PC-3 (cell line): ENCODE measurements at regions not wholly inside any gene's neighbourhood (a gene's known extent, or its start where the extent isn't known, plus 50 kb on each side); places are given as distances from the start of the nearest gene placed in this dataset.

ENCODE experiments used
- ATAC-seq: fragments of 200-7000 bp; cut with Tn5 transposase; 2 replicates; pipeline ENCODE4 v1.9.1; 2020; ENCODE audit warnings: mild to moderate bottlenecking, moderate library complexity
- BruUV-seq: library from RNA; stranded (reverse); fragments of 400-500 nt; replicated peaks from 2 replicates; lab custom pipeline; 2021; lab: Mats Ljungman, UMichigan
- CTCF ChIA-PET: fragments of 300-600 bp; sonication (Branson Sonifier 250); formaldehyde crosslinking; loops from one replicate; lab custom pipeline; 2022; ENCODE audit warnings: antibody characterized with exemption; lab: Charles Lee
- POLR2A ChIA-PET: fragments of 300-600 bp; sonication (Branson Sonifier 250); formaldehyde crosslinking; loops from one replicate; lab custom pipeline; 2022; ENCODE audit warnings: antibody characterized with exemption; ENCODE audit not compliant: unreplicated experiment; lab: Charles Lee
- DNase-seq: peaks from one replicate; pipeline ENCODE4 v3.0.0-alpha.2; 2015
- H2AFZ ChIP-seq: fragments of 300-600 bp; sonication (generic); 2 replicates; pipeline ENCODE4 v1.6.0; 2016; ENCODE audit warnings: antibody characterized with exemption, low read length
- H3F3A ChIP-seq: fragments of 300-600 bp; sonication (generic); one replicate; pipeline ENCODE4 v1.6.0; 2017; ENCODE audit warnings: antibody characterized with exemption, low read length, control low read depth, mild to moderate bottlenecking; ENCODE audit not compliant: unreplicated experiment
- H3K27ac ChIP-seq: fragments of 300-600 bp; sonication (generic); 2 replicates; pipeline ENCODE4 v1.5.1; 2016; ENCODE audit warnings: mild to moderate bottlenecking, low read length
- H3K27me3 ChIP-seq: fragments of 300-600 bp; sonication (generic); 2 replicates; pipeline ENCODE4 v1.6.1; 2016; ENCODE audit warnings: low read length, mixed read lengths
- H3K36me3 ChIP-seq: fragments of 300-600 bp; sonication (generic); 2 replicates; pipeline ENCODE4 v1.6.1; 2016; ENCODE audit warnings: low read depth, mixed run types, low read length, mixed read lengths
- H3K4me1 ChIP-seq: fragments of 300-600 bp; sonication (generic); 2 replicates; pipeline ENCODE4 v1.5.1; 2016; ENCODE audit warnings: low read length; ENCODE audit not compliant: insufficient read depth
- H3K4me2 ChIP-seq: fragments of 300-600 bp; sonication (generic); 2 replicates; pipeline ENCODE4 v1.6.0; 2016; ENCODE audit warnings: low read length
- H3K4me3 ChIP-seq: fragments of 300-600 bp; sonication (generic); 2 replicates; pipeline ENCODE4 v1.5.1; 2016; ENCODE audit warnings: mild to moderate bottlenecking, low read length, mixed read lengths
- H3K79me2 ChIP-seq: fragments of 300-600 bp; sonication (generic); 2 replicates; pipeline ENCODE4 v1.6.1; 2017; ENCODE audit warnings: low read length, mixed read lengths
- H3K9ac ChIP-seq: fragments of 300-600 bp; sonication (generic); 2 replicates; pipeline ENCODE4 v1.6.0; 2016; ENCODE audit warnings: mild to moderate bottlenecking, low read length
- H3K9me2 ChIP-seq: fragments of 300-600 bp; sonication (generic); replicated peaks from 2 replicates; pipeline ENCODE4 v1.6.1; 2016; ENCODE audit warnings: mixed run types, low read length, mixed read lengths
- H3K9me3 ChIP-seq: fragments of 300-600 bp; sonication (generic); 2 replicates; pipeline ENCODE4 v1.6.1; 2016; ENCODE audit warnings: low read length, mixed read lengths
- H4K20me1 ChIP-seq: fragments of 300-600 bp; sonication (generic); 2 replicates; pipeline ENCODE4 v1.6.1; 2016; ENCODE audit warnings: low read length, mixed read lengths
- EZH2 ChIP-seq: fragments of 300-600 bp; sonication (generic); IDR thresholded peaks from one replicate; pipeline ENCODE4 v1.6.1; 2017; ENCODE audit warnings: antibody characterized with exemption, mild to moderate bottlenecking, low read length; ENCODE audit not compliant: unreplicated experiment
- EZH2phosphoT487 ChIP-seq: fragments of 300-600 bp; sonication (generic); IDR thresholded peaks from 2 replicates; pipeline ENCODE4 v1.6.1; 2018; ENCODE audit warnings: mild to moderate bottlenecking, antibody characterized with exemption, low read length, borderline replicate concordance
- intact Hi-C: fragments of 100-400 bp; cut with micrococcal nuclease; formaldehyde crosslinking; loops from 2 replicates; pipeline ENCODE4 v1.9.0; 2023
- TF ChIP-seq, protein P1 (sequence below): fragments of 300-600 bp; sonication (generic); conservative IDR thresholded peaks from 2 replicates; pipeline ENCODE4 v1.5.1; 2017; ENCODE audit warnings: antibody characterized with exemption, low read depth, mild to moderate bottlenecking, low read length

DNA sequence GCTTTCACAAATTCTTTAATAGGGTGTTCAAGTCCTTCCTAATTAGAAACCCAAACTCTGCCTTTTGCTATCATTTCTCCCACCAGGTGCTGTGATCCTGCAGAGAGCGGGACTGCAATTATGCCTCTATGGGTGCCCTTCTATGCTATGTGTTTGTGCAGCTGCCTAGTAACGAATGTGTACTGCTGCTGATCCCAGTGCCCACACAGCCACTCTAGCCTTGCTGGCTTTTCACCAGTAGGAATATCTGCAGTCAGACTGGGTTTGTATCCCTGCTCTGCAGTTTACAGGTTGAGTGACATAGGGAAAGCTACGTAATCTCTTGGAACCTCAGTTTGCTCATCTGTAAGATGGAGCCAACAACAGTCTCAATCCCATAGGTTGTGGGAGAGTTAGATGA is 179.6 kb upstream of the IRX3 start:
- Histone ChIP-seq H3K4me1 (no peaks in the 10 kb centered on the region), H3K36me3 (no peaks in the 10 kb centered on the region), H3K9me2 (no peaks in the 10 kb centered on the region), H3K79me2 (no peaks in the 10 kb centered on the region), H3K4me3 (no peak overlapping the region), H3K9ac (no peak overlapping the region), H3K27me3 (no peaks in the 10 kb centered on the region), H3K27ac (no peak overlapping the region), H3K4me2 (no peak overlapping the region), H3F3A (no peaks in the 10 kb centered on the region), H4K20me1 (no peaks in the 10 kb centered on the region), H3K9me3 (no peaks in the 10 kb centered on the region), H2AFZ (no peak overlapping the region)
- no peak for TF ChIP-seq EZH2
- TF ChIP-seq EZH2phosphoT487, result no peak
- TF ChIP-seq, protein P1, sequence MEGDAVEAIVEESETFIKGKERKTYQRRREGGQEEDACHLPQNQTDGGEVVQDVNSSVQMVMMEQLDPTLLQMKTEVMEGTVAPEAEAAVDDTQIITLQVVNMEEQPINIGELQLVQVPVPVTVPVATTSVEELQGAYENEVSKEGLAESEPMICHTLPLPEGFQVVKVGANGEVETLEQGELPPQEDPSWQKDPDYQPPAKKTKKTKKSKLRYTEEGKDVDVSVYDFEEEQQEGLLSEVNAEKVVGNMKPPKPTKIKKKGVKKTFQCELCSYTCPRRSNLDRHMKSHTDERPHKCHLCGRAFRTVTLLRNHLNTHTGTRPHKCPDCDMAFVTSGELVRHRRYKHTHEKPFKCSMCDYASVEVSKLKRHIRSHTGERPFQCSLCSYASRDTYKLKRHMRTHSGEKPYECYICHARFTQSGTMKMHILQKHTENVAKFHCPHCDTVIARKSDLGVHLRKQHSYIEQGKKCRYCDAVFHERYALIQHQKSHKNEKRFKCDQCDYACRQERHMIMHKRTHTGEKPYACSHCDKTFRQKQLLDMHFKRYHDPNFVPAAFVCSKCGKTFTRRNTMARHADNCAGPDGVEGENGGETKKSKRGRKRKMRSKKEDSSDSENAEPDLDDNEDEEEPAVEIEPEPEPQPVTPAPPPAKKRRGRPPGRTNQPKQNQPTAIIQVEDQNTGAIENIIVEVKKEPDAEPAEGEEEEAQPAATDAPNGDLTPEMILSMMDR, result no peak
- ChIA-PET CTCF (no interaction called here), POLR2A (no interaction called here)
- DNase-seq (no peak), ATAC-seq (no peak)
- intact Hi-C loops, result no loop called here
- no TSS peak for BruUV-seq

- ChIA-PET POLR2A (no interaction called here), CTCF (no interaction called here)
- Histone ChIP-seq H3K9me2 (no peaks in the 10 kb centered on the region), H3K4me1 (no peaks in the 10 kb centered on the region), H3F3A (no peaks in the 10 kb centered on the region), H3K27me3 (no peaks in the 10 kb centered on the region), H3K4me3 (no peak overlapping the region), H2AFZ (no peak overlapping the region), H3K9me3 (no peaks in the 10 kb centered on the region), H3K4me2 (no peak overlapping the region), H3K36me3 (no peaks in the 10 kb centered on the region), H3K79me2 (no peaks in the 10 kb centered on the region), H3K9ac (no peak overlapping the region), H4K20me1 (no peaks in the 10 kb centered on the region), H3K27ac (no peak overlapping the region)
- TF ChIP-seq, protein P1, result no peak
- no peak for TF ChIP-seq EZH2phosphoT487
- TF ChIP-seq EZH2, result no peak
- intact Hi-C loops, result no loop called here
- BruUV-seq, result no TSS peak
- no peak for ATAC-seq
- DNase-seq, result no peak
Measured at GRCh38 chr16:54465063-54465462, 178.5 kb upstream of the IRX3 start.

DNA sequence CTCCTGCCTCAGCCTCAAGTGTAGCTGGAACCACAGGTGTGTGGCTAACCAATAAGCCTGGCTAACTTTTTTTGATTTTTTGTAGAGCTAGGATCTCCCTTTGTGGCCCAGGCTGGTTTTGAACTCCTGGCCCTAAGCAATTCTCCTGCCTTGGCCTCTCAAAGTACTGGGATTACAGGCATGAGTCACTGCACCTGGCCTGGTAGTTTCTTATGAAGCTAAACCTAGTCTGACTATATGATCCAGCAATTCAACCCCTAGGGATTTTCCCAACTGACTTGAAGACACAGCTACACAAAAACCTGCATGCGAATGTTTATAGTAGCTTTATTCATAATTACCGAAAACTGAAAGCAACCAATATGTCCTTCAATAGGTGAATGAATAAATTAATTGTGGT is 176.2 kb upstream of the IRX3 start:
- no TSS peak for BruUV-seq
- Histone ChIP-seq H3K36me3 (no peaks in the 10 kb centered on the region), H3K4me1 (no peaks in the 10 kb centered on the region), H3K9me3 (no peaks in the 10 kb centered on the region), H3K4me2 (no peak overlapping the region), H3K27me3 (0 out of 2 replicates have a peak, but pooled peaks cover 1% of the 10 kb centered on the region), H4K20me1 (no peaks in the 10 kb centered on the region), H2AFZ (no peak overlapping the region), H3K79me2 (no peaks in the 10 kb centered on the region), H3K27ac (no peak overlapping the region), H3K9me2 (no peaks in the 10 kb centered on the region), H3F3A (no peaks in the 10 kb centered on the region), H3K9ac (no peak overlapping the region), H3K4me3 (no peak overlapping the region)
- POLR2A ChIA-PET, result no interaction called here
- TF ChIP-seq EZH2, result no peak
- TF ChIP-seq, protein P1, result no peak
- no peak for TF ChIP-seq EZH2phosphoT487
- CTCF ChIA-PET, result no interaction called here
- ATAC-seq (no peak), DNase-seq (no peak)
- intact Hi-C loops, result no loop called here
